ENCODE measurements at regions not wholly inside any gene's neighbourhood (a gene's known extent, or its start where the extent isn't known, plus 50 kb on each side); places are given as distances from the start of the nearest gene placed in this dataset.

DNA sequence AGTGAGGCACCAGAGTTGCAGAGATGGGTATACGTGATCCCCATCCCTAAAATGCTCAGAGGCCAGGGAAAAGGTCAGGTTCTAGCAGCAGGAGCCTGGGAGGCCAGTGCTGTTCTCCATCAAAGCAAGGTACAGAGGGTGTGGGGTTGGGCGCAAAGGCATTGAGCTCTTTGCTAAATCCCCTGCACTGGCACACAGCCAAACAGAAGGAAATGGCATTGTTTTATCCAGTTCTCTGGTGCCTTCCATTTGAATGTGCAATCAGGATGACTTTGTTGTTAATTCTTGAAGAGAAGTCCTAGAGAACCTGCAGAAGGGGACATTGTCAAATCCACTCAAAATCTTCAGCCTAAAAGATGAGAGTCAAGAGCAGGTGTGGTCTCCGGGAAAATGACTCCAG lies 111.3 kb upstream of the CHST15 start:
- Histone ChIP-seq H3K79me1 (ENCODE audit: low read depth in 1 of 2, low read length in 2 of 2) (no peaks in the 10 kb centered on the region), H3K4me2 (ENCODE audit: low read depth, low read length) (no peak overlapping the region), H2BK20ac (ENCODE audit: low read depth, low read length) (no peak overlapping the region), H2AK5ac (ENCODE audit: low read depth, low read length) (no peak overlapping the region), H3K23ac (ENCODE audit: low read depth, low read length) (no peak overlapping the region), H2BK5ac (ENCODE audit: low read depth, low read length, poor library complexity, severe bottlenecking) (no peak overlapping the region), H2AK9ac (replicated peaks; ENCODE audit: low read depth, low read length, poor library complexity) (no peak overlapping the region), H4K8ac (ENCODE audit: low read depth in 2 of 2, low read length in 2 of 2) (no peak overlapping the region), H3K4me3 (ENCODE audit: insufficient read depth, low read depth, low read length) (no peak overlapping the region), H3K27me3 (ENCODE audit: control insufficient read depth, insufficient read depth, low read length) (no peaks in the 10 kb centered on the region), H3K18ac (ENCODE audit: low read depth, low read length) (no peak overlapping the region), H2BK120ac (ENCODE audit: low read depth, low read length) (no peak overlapping the region), H2AFZ (replicated peaks; ENCODE audit: low read length, poor library complexity) (no peak overlapping the region), H3K14ac (replicated peaks; ENCODE audit: low read depth, low read length) (no peak overlapping the region), H4K91ac (ENCODE audit: insufficient read depth, low read depth, low read length) (no peak overlapping the region), H4K5ac (ENCODE audit: low read depth, low read length) (no peak overlapping the region), H3K9ac (ENCODE audit: low read depth, low read length) (no peak overlapping the region), H3K27ac (ENCODE audit: insufficient read depth, low read length) (no peak overlapping the region), H4K20me1 (ENCODE audit: insufficient read depth, low read length) (no peaks in the 10 kb centered on the region), H2BK15ac (ENCODE audit: low read depth, low read length) (no peak overlapping the region), H3K9me1 (ENCODE audit: insufficient read depth, low read length) (no peaks in the 10 kb centered on the region), H3K56ac (ENCODE audit: extremely low read depth, insufficient read depth, low read length) (no peak overlapping the region), H3K4ac (ENCODE audit: low read depth, low read length) (no peak overlapping the region), H3K9me3 (ENCODE audit: control insufficient read depth, insufficient read depth, low read length) (peaks cover 26% of the 10 kb centered on the region), H3K4me1 (ENCODE audit: control insufficient read depth, insufficient read depth, low read length) (no peaks in the 10 kb centered on the region), H3K36me3 (ENCODE audit: control insufficient read depth, insufficient read depth, low read length) (no peaks in the 10 kb centered on the region)
- intact Hi-C loops (cut with micrococcal nuclease): no loop called here
- no peak for DNase-seq
- no TSS peak for BruUV-seq (replicated peaks)
- no peak for ATAC-seq (ENCODE audit: low read depth)
- dilution Hi-C loops (cut with HindIII; ENCODE audit: low sequenced_read_pairs, unreplicated experiment): no loop called here
- in situ Hi-C loops (cut with MboI; ENCODE audit: low sequenced_read_pairs): no loop called here
- POLR2A ChIA-PET (ENCODE audit: unreplicated experiment): no interaction called here
- no CpG with 5 or more reads among the region's 3 CpGs for WGBS, 2 experiments (ENCODE audit: extremely low coverage in 2 of 2, insufficient read length in 1 of 2)
- CTCF ChIA-PET: no interaction called here
- TF ChIP-seq MXI1 (IDR thresholded peaks at IDR 0.05; ENCODE audit: borderline replicate concordance, low read depth, low read length) (no peak), RCOR1 (IDR thresholded peaks at IDR 0.05; ENCODE audit: insufficient replicate concordance, low read length) (no peak), MAZ (IDR thresholded peaks at IDR 0.05; ENCODE audit: borderline replicate concordance, low read depth, low read length) (no peak), SMC3 (IDR thresholded peaks at IDR 0.05; ENCODE audit: low read depth, low read length) (no peak), POLR2A (IDR thresholded peaks at IDR 0.05; ENCODE audit: low read depth, low read length) (no peak), CHD1 (IDR thresholded peaks at IDR 0.05; ENCODE audit: low read depth, low read length) (no peak), MAFK (IDR thresholded peaks at IDR 0.05; ENCODE audit: low read depth, low read length) (no peak), RFX5 (IDR thresholded peaks at IDR 0.05; ENCODE audit: low read depth, low read length) (no peak), CEBPB (IDR thresholded peaks at IDR 0.05; ENCODE audit: low read depth, low read length) (no peak), FOS (IDR thresholded peaks at IDR 0.05; ENCODE audit: low read depth, low read length) (no peak), RAD21 (IDR thresholded peaks at IDR 0.05; ENCODE audit: low read length) (no peak), BHLHE40 (IDR thresholded peaks at IDR 0.05; ENCODE audit: low read depth, low read length) (no peak)
- TF ChIP-seq, protein P1, sequence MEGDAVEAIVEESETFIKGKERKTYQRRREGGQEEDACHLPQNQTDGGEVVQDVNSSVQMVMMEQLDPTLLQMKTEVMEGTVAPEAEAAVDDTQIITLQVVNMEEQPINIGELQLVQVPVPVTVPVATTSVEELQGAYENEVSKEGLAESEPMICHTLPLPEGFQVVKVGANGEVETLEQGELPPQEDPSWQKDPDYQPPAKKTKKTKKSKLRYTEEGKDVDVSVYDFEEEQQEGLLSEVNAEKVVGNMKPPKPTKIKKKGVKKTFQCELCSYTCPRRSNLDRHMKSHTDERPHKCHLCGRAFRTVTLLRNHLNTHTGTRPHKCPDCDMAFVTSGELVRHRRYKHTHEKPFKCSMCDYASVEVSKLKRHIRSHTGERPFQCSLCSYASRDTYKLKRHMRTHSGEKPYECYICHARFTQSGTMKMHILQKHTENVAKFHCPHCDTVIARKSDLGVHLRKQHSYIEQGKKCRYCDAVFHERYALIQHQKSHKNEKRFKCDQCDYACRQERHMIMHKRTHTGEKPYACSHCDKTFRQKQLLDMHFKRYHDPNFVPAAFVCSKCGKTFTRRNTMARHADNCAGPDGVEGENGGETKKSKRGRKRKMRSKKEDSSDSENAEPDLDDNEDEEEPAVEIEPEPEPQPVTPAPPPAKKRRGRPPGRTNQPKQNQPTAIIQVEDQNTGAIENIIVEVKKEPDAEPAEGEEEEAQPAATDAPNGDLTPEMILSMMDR (conservative IDR thresholded peaks at IDR 0.05; ENCODE audit: low read depth, low read length): no peak
- TF ChIP-seq, protein P2, sequence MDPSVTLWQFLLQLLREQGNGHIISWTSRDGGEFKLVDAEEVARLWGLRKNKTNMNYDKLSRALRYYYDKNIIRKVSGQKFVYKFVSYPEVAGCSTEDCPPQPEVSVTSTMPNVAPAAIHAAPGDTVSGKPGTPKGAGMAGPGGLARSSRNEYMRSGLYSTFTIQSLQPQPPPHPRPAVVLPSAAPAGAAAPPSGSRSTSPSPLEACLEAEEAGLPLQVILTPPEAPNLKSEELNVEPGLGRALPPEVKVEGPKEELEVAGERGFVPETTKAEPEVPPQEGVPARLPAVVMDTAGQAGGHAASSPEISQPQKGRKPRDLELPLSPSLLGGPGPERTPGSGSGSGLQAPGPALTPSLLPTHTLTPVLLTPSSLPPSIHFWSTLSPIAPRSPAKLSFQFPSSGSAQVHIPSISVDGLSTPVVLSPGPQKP (IDR thresholded peaks at IDR 0.05; ENCODE audit: borderline replicate concordance, low read depth, low read length): no peak
- TF ChIP-seq, protein P3, sequence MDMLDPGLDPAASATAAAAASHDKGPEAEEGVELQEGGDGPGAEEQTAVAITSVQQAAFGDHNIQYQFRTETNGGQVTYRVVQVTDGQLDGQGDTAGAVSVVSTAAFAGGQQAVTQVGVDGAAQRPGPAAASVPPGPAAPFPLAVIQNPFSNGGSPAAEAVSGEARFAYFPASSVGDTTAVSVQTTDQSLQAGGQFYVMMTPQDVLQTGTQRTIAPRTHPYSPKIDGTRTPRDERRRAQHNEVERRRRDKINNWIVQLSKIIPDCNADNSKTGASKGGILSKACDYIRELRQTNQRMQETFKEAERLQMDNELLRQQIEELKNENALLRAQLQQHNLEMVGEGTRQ (IDR thresholded peaks at IDR 0.05; ENCODE audit: low read depth, low read length): no peak
